GM18499 (cell line): ENCODE measurements at regions not wholly inside any gene's neighbourhood (a gene's known extent, or its start where the extent isn't known, plus 50 kb on each side); places are given as distances from the start of the nearest gene placed in this dataset.

Experiments used
- ATAC-seq: cut with Tn5 transposase; IDR thresholded peaks from one replicate; pipeline ENCODE4 v1.9.1; 2021; ENCODE audit warnings: moderate number of reproducible peaks; ENCODE audit not compliant: insufficient read depth, unreplicated experiment

DNA sequence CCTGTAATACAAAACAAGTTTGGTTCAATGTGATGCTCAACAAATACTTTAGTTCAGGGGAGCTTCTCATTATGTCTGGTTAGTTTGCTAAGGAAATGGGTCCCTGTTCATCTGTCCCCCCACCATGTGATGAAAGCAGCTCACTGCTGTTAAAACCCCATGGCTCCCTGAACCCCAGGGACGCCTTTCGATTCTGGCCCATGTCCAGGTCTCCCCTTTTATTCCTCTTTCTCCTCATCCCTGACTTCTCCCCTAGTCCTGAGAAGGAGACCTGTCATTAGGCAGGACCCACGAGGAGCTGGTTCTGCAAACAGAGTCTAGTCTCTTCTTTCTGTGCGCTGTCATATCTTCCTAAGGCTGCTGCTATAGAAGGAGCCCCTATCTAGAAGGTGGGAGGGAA is 213.3 kb upstream of the OSR1 start:
- ATAC-seq: no peak

DNA sequence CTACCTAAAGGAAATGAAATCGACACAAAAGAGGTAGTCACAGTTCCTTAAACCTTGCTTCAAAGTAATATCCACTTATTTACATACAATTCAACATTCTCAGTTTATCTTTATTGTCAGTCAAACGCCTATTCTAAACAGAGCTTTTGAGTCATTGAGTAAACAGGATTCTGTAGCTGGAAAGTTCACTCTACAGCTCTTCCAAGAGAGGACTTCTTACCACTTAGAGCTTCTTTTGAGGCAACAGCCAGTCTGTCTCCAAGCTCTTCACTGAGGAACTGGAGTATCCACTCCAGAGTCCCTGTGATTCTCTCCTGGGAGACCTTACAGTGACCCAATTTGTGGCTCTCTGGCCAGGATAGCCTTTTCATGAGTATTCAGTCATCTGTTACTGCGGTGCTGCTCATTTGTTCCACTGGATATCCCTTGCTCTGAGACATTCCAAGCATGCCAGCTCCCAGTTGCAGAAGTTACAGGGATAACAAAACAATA is 210.9 kb upstream of the OSR1 start:
- no peak for ATAC-seq

GRCh38 chr2:19568809-19569208 is 210.4 kb upstream of the OSR1 start:
- ATAC-seq: no peak

DNA sequence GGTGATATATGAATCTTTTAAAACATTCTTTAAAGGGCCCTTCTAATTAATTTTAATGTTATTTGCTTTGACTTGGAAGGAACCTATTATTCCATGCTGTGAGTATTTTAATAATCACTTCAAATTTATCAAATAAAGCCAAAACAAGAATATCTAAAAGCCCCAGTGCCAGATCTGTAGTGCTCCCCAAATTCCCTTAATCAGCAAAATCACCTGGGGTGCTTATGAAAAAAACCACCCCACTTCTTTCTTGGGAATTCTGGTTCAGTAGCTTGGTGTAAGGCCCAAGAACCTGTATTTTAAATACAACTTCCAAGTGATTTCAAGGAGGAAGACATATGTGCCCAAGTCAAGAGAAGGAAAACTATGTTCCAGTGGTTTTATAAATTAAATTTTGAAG is 202.4 kb upstream of the OSR1 start:
- no peak for ATAC-seq

GRCh38 chr2:19559596-19560240 is 201.3 kb upstream of the OSR1 start:
- no peak for ATAC-seq

DNA sequence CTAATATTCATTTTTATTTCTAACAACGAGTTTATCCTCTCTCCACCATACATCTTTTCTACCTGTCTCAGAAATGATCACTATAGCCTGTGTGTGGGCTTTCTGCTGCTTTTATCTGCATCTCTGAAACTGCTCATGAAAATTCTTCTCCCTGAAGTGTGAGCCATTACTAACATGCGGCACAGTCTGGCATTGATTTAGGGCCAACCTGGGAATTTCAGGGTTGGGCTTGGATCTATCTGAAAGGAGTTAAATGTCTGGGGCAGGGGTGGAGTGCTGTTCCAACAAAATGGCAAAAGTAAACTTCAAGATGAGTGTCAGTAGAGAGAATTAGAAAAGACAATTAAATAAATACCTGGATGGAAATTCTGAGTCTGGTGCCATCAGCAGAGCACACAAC is 198.2 kb upstream of the OSR1 start:
- no peak for ATAC-seq

DNA sequence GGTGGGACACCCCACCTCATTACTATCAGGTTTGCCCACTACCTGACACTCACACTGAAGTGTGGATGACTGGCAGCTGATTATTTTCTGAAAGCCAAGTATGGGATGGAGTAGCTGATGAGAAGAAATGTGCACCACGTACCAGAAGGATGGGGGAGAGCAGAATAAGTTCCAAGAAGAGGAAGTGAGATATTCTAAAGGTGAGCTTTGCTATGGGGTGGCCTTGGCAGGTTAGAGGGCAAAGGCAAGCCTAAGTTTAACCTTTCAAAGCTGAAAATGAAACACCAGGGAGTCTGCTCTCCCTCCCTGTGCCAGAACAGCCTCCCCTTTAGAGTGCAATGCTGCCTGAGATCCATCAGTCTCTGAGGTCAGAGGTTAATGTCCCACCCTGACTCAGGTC is 196.1 kb upstream of the OSR1 start:
- no peak for ATAC-seq

DNA sequence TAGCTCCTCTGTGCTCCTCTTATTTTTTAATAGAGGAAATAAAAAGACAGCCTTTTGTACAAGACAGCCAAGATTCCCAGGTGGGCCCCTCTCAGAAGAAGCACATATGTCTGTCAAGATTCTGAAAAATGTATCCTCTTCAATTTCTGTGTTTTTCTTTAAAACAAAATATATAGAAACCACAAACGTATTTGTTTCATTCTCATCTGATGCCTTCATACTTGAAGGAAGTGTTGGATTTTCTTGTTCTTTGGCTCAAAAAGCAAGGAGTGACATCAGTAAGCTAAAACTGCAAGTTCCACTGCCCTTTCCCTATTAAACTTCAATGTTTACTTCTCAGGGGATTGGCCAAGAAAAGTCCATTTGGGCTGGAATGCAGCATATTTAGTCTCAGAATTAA is 193.8 kb upstream of the OSR1 start:
- ATAC-seq: no peak

GRCh38 chr2:19550750-19551149 is 192.3 kb upstream of the OSR1 start:
- no peak for ATAC-seq

DNA sequence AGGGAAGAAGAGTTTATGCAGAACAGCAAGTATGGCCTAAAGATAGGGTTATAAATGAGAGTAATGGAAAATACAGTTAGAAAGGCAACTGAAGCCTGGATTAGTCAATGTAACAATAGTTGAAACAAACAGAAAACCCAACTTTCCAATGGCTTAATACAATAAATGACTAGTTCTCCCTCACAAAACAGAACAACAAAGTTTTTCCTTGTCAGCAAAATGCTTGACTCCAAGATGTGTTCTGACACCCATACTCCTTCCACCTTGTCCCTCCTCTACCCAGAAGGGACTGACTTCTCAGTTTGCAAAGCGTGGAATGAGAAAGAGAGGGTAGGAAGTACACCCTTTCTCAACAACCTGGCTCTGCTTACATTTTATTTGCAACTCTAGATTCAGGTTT is 191.4 kb upstream of the OSR1 start:
- no peak for ATAC-seq

- no peak for ATAC-seq
Measured at GRCh38 chr2:19548116-19548515, 189.7 kb upstream of the OSR1 start.

GRCh38 chr2:19547321-19547720 is 188.9 kb upstream of the OSR1 start:
- no peak for ATAC-seq

DNA sequence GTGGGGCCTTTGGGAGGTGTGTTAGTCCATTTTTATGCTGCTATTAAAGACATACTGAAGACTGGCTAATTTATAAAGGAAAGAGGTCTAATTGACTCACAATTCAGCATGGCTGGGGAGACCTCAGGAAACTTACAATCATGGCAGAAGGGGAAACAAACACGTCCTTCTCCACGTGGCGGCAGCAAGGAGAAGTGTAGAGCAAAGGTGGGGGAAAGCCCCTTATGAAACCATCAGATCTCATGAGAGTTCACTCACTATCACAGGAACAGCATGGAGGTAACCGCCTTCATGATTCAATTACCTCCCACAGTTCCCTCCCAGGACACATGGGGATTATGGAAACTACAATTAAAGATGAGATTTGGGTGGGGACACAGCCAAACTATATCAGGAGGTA is 187.1 kb upstream of the OSR1 start:
- ATAC-seq: no peak

GRCh38 chr2:19543663-19544383 is 185.4 kb upstream of the OSR1 start:
- ATAC-seq: no peak

DNA sequence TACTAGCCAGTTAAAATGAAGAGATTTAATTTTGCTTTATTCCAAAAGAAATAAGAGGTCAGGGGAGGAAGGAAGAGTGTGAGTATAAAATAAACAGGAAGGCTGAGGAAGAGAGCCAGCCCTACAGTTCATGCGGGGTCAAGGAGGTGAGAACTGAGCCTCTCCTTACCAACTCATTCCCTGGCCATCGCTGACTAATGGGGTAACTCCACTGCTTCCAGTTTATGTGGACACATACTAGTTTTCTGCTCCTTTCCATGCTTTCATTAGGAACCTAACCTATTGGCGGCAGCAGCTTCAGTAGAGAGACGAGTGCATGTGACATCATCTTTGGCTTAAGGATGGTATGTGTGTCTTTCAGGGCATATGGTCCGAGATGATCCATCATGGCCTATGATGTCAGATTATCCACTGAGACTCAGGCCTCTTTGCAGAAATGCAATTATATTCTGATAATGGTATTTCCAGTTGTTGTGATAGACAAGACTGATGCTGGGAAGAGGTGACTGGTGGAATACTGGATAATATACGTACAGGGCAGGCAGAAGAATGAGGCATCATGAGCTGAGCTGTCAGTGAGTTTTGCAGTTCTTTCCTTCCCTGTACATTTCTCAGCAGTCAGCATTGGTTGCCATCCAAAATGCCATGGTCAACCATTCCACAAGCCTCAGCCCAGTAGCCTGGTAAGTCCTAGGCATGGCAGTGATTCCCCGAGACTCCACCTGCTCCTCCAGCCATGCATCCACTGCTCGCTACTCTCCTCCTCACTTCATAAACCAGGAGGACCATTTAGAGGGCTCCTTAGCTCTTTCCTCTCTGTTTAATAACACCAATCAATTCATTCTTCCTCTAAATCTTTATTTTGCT is 184.6 kb upstream of the OSR1 start:
- ATAC-seq: no peak

DNA sequence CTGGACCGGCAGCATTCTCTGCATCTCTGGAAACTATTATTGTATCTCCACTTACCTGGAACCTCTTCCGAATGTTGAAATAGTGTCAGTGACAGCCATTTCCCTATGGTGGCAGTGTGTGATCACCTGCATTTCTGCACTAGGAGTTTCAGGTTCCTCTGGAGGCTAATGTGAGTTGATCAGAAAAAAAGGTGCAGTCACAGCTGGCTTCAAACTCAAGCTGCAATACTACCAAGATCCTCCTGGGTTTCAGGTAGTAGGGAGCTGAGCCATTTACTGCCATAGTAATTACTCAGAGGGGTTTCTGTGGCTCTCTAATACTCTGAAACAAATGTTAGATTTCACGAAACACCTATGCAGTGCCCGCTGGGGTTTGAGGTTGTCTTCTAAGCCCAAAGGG is 183.5 kb upstream of the OSR1 start:
- no peak for ATAC-seq

DNA sequence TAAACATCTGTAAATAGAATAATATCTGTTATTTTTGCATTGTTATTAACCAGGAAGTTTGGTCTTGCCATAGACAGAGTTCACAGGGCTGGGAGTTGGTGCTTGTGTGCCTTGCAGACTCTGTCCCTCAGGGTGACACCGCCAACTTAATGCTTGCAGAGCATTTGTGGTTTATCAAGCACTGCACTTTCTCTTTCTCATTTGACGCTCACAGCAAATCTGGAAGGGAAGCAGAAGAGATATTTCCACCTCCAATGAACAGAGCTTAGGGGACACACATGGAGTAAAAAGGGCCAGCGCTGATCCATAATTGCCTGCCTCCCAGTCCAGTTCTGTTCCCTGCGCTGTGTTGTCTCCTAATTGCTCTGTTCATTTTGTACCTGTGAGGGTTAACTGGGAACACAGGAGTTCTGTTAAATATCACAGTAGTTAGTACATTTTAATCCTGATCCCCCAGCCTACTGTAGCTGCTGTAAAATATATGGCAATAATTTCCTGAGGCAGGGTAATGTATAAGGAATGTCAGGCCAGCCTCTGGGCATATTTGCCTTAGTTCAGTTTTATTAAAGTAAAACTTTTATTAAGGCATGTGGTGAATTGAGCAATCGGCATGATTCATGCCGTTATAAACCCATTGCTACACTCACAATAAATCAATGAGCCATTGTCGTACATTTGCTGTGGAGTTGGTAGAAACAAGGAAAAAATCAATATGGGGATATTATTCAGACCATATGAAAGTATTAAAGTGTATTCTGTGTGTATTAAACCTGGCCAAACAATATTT is 182.5 kb upstream of the OSR1 start:
- no peak for ATAC-seq

GRCh38 chr2:19538411-19538963 is 180.1 kb upstream of the OSR1 start:
- no peak for ATAC-seq

DNA sequence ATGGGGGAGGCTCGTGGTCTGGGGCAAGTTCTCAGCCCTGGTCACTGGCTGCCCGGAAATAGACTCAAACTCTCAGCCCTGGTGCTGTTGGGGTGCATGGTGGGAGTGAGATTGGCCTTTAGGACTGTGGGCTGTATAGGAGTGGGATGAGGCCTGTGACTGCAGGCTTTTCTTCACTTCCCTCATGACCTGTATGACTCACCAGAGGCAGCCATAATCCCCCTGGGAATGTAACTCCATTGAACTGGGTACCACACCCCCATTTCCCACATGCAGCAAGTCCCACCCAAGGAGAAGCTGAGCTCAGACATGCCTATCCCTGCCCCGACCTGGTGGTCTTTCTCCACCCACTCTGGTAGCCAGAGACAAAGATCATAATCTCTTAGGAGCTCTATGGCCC is 177.7 kb upstream of the OSR1 start:
- ATAC-seq: no peak

- ATAC-seq: no peak
Measured at GRCh38 chr2:19532547-19533196, 174.2 kb upstream of the OSR1 start.
